B cell (primary cell): ENCODE measurements at regions not wholly inside any gene's neighbourhood (a gene's known extent, or its start where the extent isn't known, plus 50 kb on each side); places are given as distances from the start of the nearest gene placed in this dataset.

Source experiments
- ATAC-seq: fragments of 200-7000 bp; cut with Tn5 transposase; one replicate; pipeline ENCODE4 v1.10.0; 2021; ENCODE audit warnings: low read depth, mild to moderate bottlenecking, moderate number of reproducible peaks, moderate library complexity
- CTCF ChIA-PET: fragments of 350-600 bp; sonication (Branson Sonifier 250); formaldehyde crosslinking; loops from one replicate; lab custom pipeline; 2021; ENCODE audit warnings: antibody characterized with exemption, inconsistent platforms; lab: Charles Lee
- POLR2A ChIA-PET: fragments of 350-600 bp; sonication (Branson Sonifier 250); formaldehyde crosslinking; loops from one replicate; lab custom pipeline; 2021; ENCODE audit warnings: antibody characterized with exemption; lab: Charles Lee
- DNase-seq: peaks from one replicate; pipeline ENCODE4 v3.0.0; 2013
- H2AFZ ChIP-seq: 2 replicates; pipeline ENCODE4 v1.6.1; 2012; ENCODE audit warnings: mild to moderate bottlenecking, low read depth, low read length; ENCODE audit not compliant: insufficient read depth, poor library complexity, severe bottlenecking
- H3K27ac ChIP-seq, 2 donors: 1 replicate in 1 of 2; 2 replicates in 1 of 2; pipeline ENCODE4 v1.5.1; 2012 to 2013; ENCODE audit warnings: low read length in 2 of 2, mild to moderate bottlenecking in 2 of 2, moderate library complexity in 1 of 2
- H3K27me3 ChIP-seq, 4 experiments: fragments of 200-600 bp in 1 of 4; sonication (generic) in 1 of 4; replicated peaks in 1 of 4; 1 replicate in 2 of 4; 2 replicates in 2 of 4; pipeline versions ENCODE4 v1.6.1 to v1.7.0; 2013 to 2016; ENCODE audit warnings: low read length in 3 of 4, mild to moderate bottlenecking in 2 of 4, mixed read lengths in 1 of 4, moderate library complexity in 1 of 4; ENCODE audit not compliant: insufficient read depth in 4 of 4, control insufficient read depth in 3 of 4; ENCODE audit errors: control extremely low read depth in 1 of 4
- H3K36me3 ChIP-seq, 2 experiments: replicated peaks in 1 of 2; 1 replicate in 1 of 2; 2 replicates in 1 of 2; pipeline versions ENCODE4 v1.6.1 to v1.7.1; 2013; ENCODE audit warnings: low read length in 1 of 2; ENCODE audit not compliant: insufficient read depth in 2 of 2, control insufficient read depth in 1 of 2; ENCODE audit errors: control extremely low read depth in 1 of 2, extremely low read depth in 1 of 2
- H3K4me1 ChIP-seq, 2 donors: fragments of 200-600 bp in 1 of 2; sonication (generic) in 1 of 2; 1 replicate in 1 of 2; 2 replicates in 1 of 2; pipeline versions ENCODE4 v1.5.1 to v1.6.1; 2013 to 2017; ENCODE audit warnings: low read length in 2 of 2; ENCODE audit not compliant: control insufficient read depth in 2 of 2, insufficient read depth in 2 of 2
- H3K4me2 ChIP-seq: replicated peaks from 2 replicates; pipeline ENCODE3; 2012; ENCODE audit warnings: mild to moderate bottlenecking, low read depth, low read length; ENCODE audit not compliant: poor library complexity, severe bottlenecking
- H3K4me3 ChIP-seq, 5 experiments: fragments of 200-600 bp in 1 of 5; sonication (generic) in 1 of 5; 1 replicate in 3 of 5; 2 replicates in 2 of 5; pipeline versions ENCODE4 v1.5.1 to v1.7.0; 2011 to 2016; ENCODE audit warnings: low read length in 4 of 5, mild to moderate bottlenecking in 4 of 5, low read depth in 2 of 5, control low read depth in 1 of 5, moderate library complexity in 1 of 5; ENCODE audit not compliant: insufficient read depth in 1 of 5; ENCODE audit errors: control extremely low read depth in 1 of 5, extremely low read depth in 1 of 5
- H3K79me2 ChIP-seq: fragments of 200-600 bp; sonication (generic); one replicate; pipeline ENCODE4 v1.6.0; 2016; ENCODE audit warnings: low read length; ENCODE audit not compliant: control insufficient read depth, insufficient read depth
- H3K9ac ChIP-seq: fragments of 200-600 bp; sonication (generic); 2 replicates; pipeline ENCODE4 v1.6.1; 2017; ENCODE audit warnings: mild to moderate bottlenecking, low read length, moderate library complexity
- H3K9me3 ChIP-seq, 3 donors: one replicate each; pipeline versions ENCODE4 v1.6.1 to v1.7.1; 2013; ENCODE audit warnings: low read length in 2 of 3; ENCODE audit not compliant: control insufficient read depth in 2 of 3, insufficient read depth in 1 of 3; ENCODE audit errors: control extremely low read depth in 1 of 3
- H4K20me1 ChIP-seq: 2 replicates; pipeline ENCODE4 v1.6.0; 2012; ENCODE audit warnings: mild to moderate bottlenecking, low read length; ENCODE audit not compliant: insufficient read depth, control insufficient read depth, poor library complexity, severe bottlenecking
- H3K27ac Mint-ChIP-seq: one replicate; pipeline ENCODE4 v1.8.0; 2021; ENCODE audit warnings: mixed read lengths
- H3K27me3 Mint-ChIP-seq: one replicate; pipeline ENCODE4 v1.8.0; 2021; ENCODE audit warnings: mixed read lengths
- H3K4me1 Mint-ChIP-seq: one replicate; pipeline ENCODE4 v1.8.0; 2021; ENCODE audit warnings: mixed read lengths
- H3K4me3 Mint-ChIP-seq: one replicate; pipeline ENCODE4 v1.8.0; 2021; ENCODE audit warnings: mixed read lengths
- H3K9me3 Mint-ChIP-seq: one replicate; pipeline ENCODE4 v1.8.0; 2022; ENCODE audit warnings: mixed read lengths; ENCODE audit not compliant: insufficient read depth
- EZH2 ChIP-seq: IDR thresholded peaks from 2 replicates; pipeline ENCODE4 v1.6.1; 2012; ENCODE audit warnings: borderline replicate concordance, low read depth, mild to moderate bottlenecking, moderate library complexity, low read length; ENCODE audit not compliant: insufficient read depth, poor library complexity, severe bottlenecking
- WGBS: methylation state at CpG from one replicate; pipeline ENCODE4 v1.1.5; 2013; ENCODE audit warnings: missing lambda C conversion rate; ENCODE audit not compliant: insufficient coverage; 5-methylcytosine and 5-hydroxymethylcytosine counted together
- intact Hi-C: fragments of 100-400 bp; cut with micrococcal nuclease; formaldehyde crosslinking; loops from one replicate; pipeline ENCODE4 v1.10.0; 2022
- TF ChIP-seq, protein P1 (sequence below): fragments of 200-600 bp; IDR thresholded peaks from one replicate; pipeline ENCODE4 v1.8.0; 2022; ENCODE audit warnings: antibody characterized with exemption, mild to moderate bottlenecking

- Histone ChIP-seq H3K27me3 (peaks cover 0 to 4% (median 1%) of the 10 kb centered on the region in 4 experiments), H3K27ac (no peak overlapping the region), H3K4me1 (no peaks in the 10 kb centered on the region), H3K36me3 (no peaks in the 10 kb centered on the region), H3K9me3 (no peaks in the 10 kb centered on the region), H3K4me2 (no peak overlapping the region), H3K4me3 (no peak overlapping the region), H3K9ac (no peak overlapping the region), H4K20me1 (no peaks in the 10 kb centered on the region), H3K79me2 (no peaks in the 10 kb centered on the region), H2AFZ (no peak overlapping the region)
- Mint-ChIP-seq H3K4me1 (no peaks in the 10 kb centered on the region), H3K27me3 (peaks cover 18% of the 10 kb centered on the region), H3K27ac (no peak overlapping the region), H3K4me3 (no peak overlapping the region), H3K9me3 (no peaks in the 10 kb centered on the region)
- WGBS, result no CpG with 5 or more reads among the region's 1 CpG
- CTCF ChIA-PET, result interaction anchor here (0.6 to 1.0 kb wide), 2 partner anchors 16 to 425 kb away, joined by 3 read pairs; no protein-coding TSS in a partner anchor
- intact Hi-C loops, result no loop called here
- POLR2A ChIA-PET, result no interaction called here
- DNase-seq, result no peak
- ATAC-seq, result no peak
- no peak for TF ChIP-seq EZH2
- TF ChIP-seq, protein P1, sequence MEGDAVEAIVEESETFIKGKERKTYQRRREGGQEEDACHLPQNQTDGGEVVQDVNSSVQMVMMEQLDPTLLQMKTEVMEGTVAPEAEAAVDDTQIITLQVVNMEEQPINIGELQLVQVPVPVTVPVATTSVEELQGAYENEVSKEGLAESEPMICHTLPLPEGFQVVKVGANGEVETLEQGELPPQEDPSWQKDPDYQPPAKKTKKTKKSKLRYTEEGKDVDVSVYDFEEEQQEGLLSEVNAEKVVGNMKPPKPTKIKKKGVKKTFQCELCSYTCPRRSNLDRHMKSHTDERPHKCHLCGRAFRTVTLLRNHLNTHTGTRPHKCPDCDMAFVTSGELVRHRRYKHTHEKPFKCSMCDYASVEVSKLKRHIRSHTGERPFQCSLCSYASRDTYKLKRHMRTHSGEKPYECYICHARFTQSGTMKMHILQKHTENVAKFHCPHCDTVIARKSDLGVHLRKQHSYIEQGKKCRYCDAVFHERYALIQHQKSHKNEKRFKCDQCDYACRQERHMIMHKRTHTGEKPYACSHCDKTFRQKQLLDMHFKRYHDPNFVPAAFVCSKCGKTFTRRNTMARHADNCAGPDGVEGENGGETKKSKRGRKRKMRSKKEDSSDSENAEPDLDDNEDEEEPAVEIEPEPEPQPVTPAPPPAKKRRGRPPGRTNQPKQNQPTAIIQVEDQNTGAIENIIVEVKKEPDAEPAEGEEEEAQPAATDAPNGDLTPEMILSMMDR, result no peak
These were observed 428.3 kb downstream of the FUT8 start for GRCh38 chr14:65840786-65841185.

GRCh38 chr14:65846196-65846868, 433.8 kb downstream of the FUT8 start:
- Histone ChIP-seq H2AFZ (no peak overlapping the region), H3K36me3 (no peaks in the 10 kb centered on the region), H3K4me1 (peaks cover 11% of the 10 kb centered on the region in 2 donors), H3K27ac (peak overlapping the region; percentile 1 to 60), H3K27me3 (peaks cover 0 to 4% (median 1%) of the 10 kb centered on the region in 4 experiments), H3K79me2 (no peaks in the 10 kb centered on the region), H4K20me1 (no peaks in the 10 kb centered on the region), H3K9me3 (no peaks in the 10 kb centered on the region), H3K4me3 (no peak overlapping the region), H3K9ac (no peak overlapping the region), H3K4me2 (peak overlapping the region; percentile 42)
- Mint-ChIP-seq H3K27ac (peak overlapping the region; percentile 66), H3K4me3 (peak overlapping the region; percentile 54), H3K27me3 (peaks cover 9% of the 10 kb centered on the region), H3K9me3 (peaks cover 2% of the 10 kb centered on the region), H3K4me1 (peaks cover 16% of the 10 kb centered on the region)
- ChIA-PET CTCF (interaction anchor here (2.2 kb wide), 1 partner anchor 22 kb away, joined by 8 read pairs; no protein-coding TSS in a partner anchor), POLR2A (no interaction called here)
- intact Hi-C loops, result no loop called here
- ATAC-seq (peak; percentile 41), DNase-seq (peak; percentile 13)
- no peak for TF ChIP-seq EZH2
- TF ChIP-seq, protein P1, result no peak
- WGBS, result no CpG with 5 or more reads among the region's 2 CpGs
